ENCODE measurements at regions not wholly inside any gene's neighbourhood (a gene's known extent, or its start where the extent isn't known, plus 50 kb on each side); places are given as distances from the start of the nearest gene placed in this dataset.

DNA sequence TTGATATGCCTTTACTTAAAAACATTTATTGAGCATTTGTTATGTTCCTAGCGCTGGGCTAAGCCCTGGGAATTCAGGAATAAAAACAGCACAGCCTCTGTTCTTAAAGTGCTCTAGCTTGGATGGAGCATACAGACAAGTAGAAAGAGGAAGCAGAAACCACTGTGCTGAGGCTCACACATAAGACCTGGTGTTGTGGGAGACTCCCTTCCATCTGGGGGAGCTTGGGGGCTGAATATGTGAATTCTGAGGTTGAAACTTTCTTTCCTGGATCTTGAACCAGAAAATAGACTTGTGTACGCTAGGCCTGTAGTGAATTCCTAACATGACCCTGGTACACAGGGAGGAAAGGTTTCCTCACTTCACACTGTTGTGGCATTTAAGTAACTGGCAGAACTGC lies 209.9 kb downstream of the ZNF326 start:
- H2BK15ac ChIP-seq (ENCODE audit: low read length): no peak overlapping the region
- no peak overlapping the region for H3K18ac ChIP-seq (ENCODE audit: low read length)
- no peak overlapping the region for H3K4me2 ChIP-seq (ENCODE audit: insufficient read depth, low read length, poor library complexity, severe bottlenecking)
- H2AK5ac ChIP-seq (ENCODE audit: low read depth, low read length): no peak overlapping the region
- DNase-seq (ENCODE audit: low spot score): no peak
- H4K8ac ChIP-seq (ENCODE audit: low read depth, low read length): no peak overlapping the region
- no peak overlapping the region for H3K23ac ChIP-seq (ENCODE audit: low read depth, low read length, poor library complexity)
- WGBS, 2 donors (ENCODE audit: extremely low coverage in 2 of 2, insufficient read length in 2 of 2, insufficient replicate concordance in 1 of 2): no CpG with 5 or more reads among the region's 2 CpGs
- H2BK12ac ChIP-seq (ENCODE audit: low read length): no peak overlapping the region
- H3K4me3 ChIP-seq (ENCODE audit: low read length in 2 of 2): no peak overlapping the region
- H2AFZ ChIP-seq (ENCODE audit: low read length): no peak overlapping the region
- no peak overlapping the region for H3K27ac ChIP-seq (replicated peaks; ENCODE audit: low read length)
- no peak overlapping the region for H2BK5ac ChIP-seq (ENCODE audit: low read length)
- no peak overlapping the region for H3K4ac ChIP-seq (ENCODE audit: low read length)
- H3K27me3 ChIP-seq (ENCODE audit: control insufficient read depth in 3 of 3, insufficient read depth in 3 of 3, low read depth in 1 of 3, low read length in 3 of 3): no peaks in the 10 kb centered on the region
- no peak overlapping the region for H3K14ac ChIP-seq (ENCODE audit: low read length)
- no peaks in the 10 kb centered on the region for H3K36me3 ChIP-seq (replicated peaks in 1 of 2; ENCODE audit: control insufficient read depth in 2 of 2, insufficient read depth in 2 of 2, low read length in 2 of 2)
- H3K4me1 ChIP-seq (ENCODE audit: control insufficient read depth in 2 of 2, insufficient read depth in 1 of 2, low read depth in 1 of 2, low read length in 2 of 2): peaks cover 0 to 12% of the 10 kb centered on the region in 2 donors
- no peaks in the 10 kb centered on the region for H3K79me1 ChIP-seq (ENCODE audit: low read depth, low read length)
- H4K91ac ChIP-seq (ENCODE audit: low read depth, low read length, poor library complexity): no peak overlapping the region
- H2BK120ac ChIP-seq (ENCODE audit: low read depth, low read length): no peak overlapping the region
- H3K9me3 ChIP-seq (replicated peaks in 1 of 2; ENCODE audit: control insufficient read depth in 2 of 2, insufficient read depth in 1 of 2, low read depth in 1 of 2, low read length in 2 of 2): no peaks in the 10 kb centered on the region
- no peak overlapping the region for H3K9ac ChIP-seq (ENCODE audit: low read depth, low read length, poor library complexity)

DNA sequence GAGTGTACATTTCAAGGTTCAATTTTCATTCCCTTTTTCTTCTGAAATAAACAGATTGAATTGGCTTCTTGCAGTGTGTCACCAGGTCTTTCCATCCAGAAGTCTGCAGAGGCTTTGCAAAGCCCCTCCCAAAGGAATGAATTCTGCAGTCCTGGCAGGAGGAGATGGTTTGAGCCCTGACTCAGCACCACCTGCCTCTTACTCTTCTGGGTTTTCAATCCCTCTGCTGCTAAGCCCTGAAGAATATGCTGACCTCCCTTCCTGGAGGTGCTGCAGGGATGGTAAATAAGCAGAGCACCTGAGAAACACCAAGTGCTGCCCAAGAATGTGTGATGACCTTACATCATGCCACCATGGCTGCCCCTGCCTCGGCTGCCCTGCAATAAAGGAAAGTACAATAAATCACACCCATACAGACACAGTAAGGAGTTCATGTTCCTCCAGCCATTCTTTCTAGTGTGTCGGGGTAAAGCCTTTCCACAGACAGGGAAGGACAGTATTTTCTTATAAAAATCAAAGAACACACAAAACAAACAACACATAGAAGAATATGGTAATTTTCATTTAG lies 209.2 kb downstream of the ZNF326 start:
- Histone ChIP-seq H3K27ac (replicated peaks; ENCODE audit: low read length) (no peak overlapping the region), H2BK120ac (ENCODE audit: low read depth, low read length) (no peak overlapping the region), H4K8ac (ENCODE audit: low read depth, low read length) (no peak overlapping the region), H2AFZ (ENCODE audit: low read length) (no peak overlapping the region), H3K14ac (ENCODE audit: low read length) (no peak overlapping the region), H2BK15ac (ENCODE audit: low read length) (no peak overlapping the region), H4K91ac (ENCODE audit: low read depth, low read length, poor library complexity) (no peak overlapping the region), H3K18ac (ENCODE audit: low read length) (no peak overlapping the region), H3K4me2 (ENCODE audit: insufficient read depth, low read length, poor library complexity, severe bottlenecking) (no peak overlapping the region), H3K23ac (ENCODE audit: low read depth, low read length, poor library complexity) (no peak overlapping the region), H3K4me3 (ENCODE audit: low read length in 2 of 2) (no peak overlapping the region), H3K27me3 (ENCODE audit: control insufficient read depth in 3 of 3, insufficient read depth in 3 of 3, low read depth in 1 of 3, low read length in 3 of 3) (no peaks in the 10 kb centered on the region), H3K36me3 (replicated peaks in 1 of 2; ENCODE audit: control insufficient read depth in 2 of 2, insufficient read depth in 2 of 2, low read length in 2 of 2) (no peaks in the 10 kb centered on the region), H2AK5ac (ENCODE audit: low read depth, low read length) (no peak overlapping the region), H2BK12ac (ENCODE audit: low read length) (no peak overlapping the region), H3K4me1 (ENCODE audit: control insufficient read depth in 2 of 2, insufficient read depth in 1 of 2, low read depth in 1 of 2, low read length in 2 of 2) (peaks cover 0 to 15% of the 10 kb centered on the region in 2 donors), H3K4ac (ENCODE audit: low read length) (no peak overlapping the region), H2BK5ac (ENCODE audit: low read length) (no peak overlapping the region), H3K79me1 (ENCODE audit: low read depth, low read length) (no peaks in the 10 kb centered on the region), H3K9me3 (replicated peaks in 1 of 2; ENCODE audit: control insufficient read depth in 2 of 2, insufficient read depth in 1 of 2, low read depth in 1 of 2, low read length in 2 of 2) (no peaks in the 10 kb centered on the region), H3K9ac (ENCODE audit: low read depth, low read length, poor library complexity) (no peak overlapping the region)
- WGBS, 2 donors (ENCODE audit: extremely low coverage in 2 of 2, insufficient read length in 2 of 2, insufficient replicate concordance in 1 of 2): no CpG with 5 or more reads among the region's 2 CpGs
- DNase-seq (ENCODE audit: low spot score): no peak

DNA sequence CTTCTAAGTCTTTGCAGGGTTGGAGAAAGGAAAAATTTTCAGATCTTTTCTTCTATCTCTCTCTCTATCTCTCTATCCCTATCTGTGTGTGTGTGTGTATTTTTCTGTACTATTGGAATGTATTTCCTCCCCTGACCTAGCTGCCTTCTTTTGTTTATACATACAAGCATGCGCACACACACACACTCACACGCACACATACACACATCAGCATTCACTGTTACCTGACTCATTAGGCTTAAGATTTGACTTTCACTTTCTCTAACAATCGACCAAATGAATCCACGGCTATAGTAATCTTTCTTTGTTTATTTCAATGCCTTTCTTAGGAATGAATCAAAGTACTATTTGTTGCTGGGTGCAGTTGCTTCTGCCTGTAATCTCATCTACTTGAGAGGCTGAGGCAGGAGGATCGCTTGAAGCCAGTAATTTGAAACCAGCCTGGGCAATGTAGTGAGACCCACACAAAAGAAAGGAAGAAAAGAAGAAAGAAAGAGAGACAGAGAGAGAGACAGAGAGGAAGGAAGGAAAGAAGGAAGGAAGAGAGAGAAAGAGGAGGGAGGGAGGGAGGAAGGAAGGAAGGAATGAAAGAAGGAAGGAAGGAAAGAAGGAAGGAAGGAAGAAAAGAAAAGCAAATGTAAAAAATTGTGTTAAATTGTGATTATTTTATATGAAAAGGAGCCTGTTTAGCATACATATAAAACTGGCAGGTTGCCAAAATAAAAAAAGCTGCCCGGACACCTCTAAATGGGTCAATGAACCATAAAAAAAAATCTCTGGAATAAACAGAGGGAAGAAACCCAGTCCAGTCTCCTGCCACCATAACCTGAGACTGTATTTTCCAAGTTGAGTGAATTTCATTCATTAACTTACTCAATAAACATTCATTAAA lies 206.8 kb downstream of the ZNF326 start:
- Histone ChIP-seq H2AFZ (ENCODE audit: low read length) (no peak overlapping the region), H2AK5ac (ENCODE audit: low read depth, low read length) (no peak overlapping the region), H3K18ac (ENCODE audit: low read length) (no peak overlapping the region), H2BK120ac (ENCODE audit: low read depth, low read length) (no peak overlapping the region), H3K27me3 (ENCODE audit: control insufficient read depth in 3 of 3, insufficient read depth in 3 of 3, low read depth in 1 of 3, low read length in 3 of 3) (no peaks in the 10 kb centered on the region), H3K4me3 (ENCODE audit: low read length in 2 of 2) (no peak overlapping the region), H4K91ac (ENCODE audit: low read depth, low read length, poor library complexity) (no peak overlapping the region), H3K23ac (ENCODE audit: low read depth, low read length, poor library complexity) (no peak overlapping the region), H3K4me2 (ENCODE audit: insufficient read depth, low read length, poor library complexity, severe bottlenecking) (no peak overlapping the region), H3K4me1 (ENCODE audit: control insufficient read depth in 2 of 2, insufficient read depth in 1 of 2, low read depth in 1 of 2, low read length in 2 of 2) (peaks cover 0 to 20% of the 10 kb centered on the region in 2 donors), H3K36me3 (replicated peaks in 1 of 2; ENCODE audit: control insufficient read depth in 2 of 2, insufficient read depth in 2 of 2, low read length in 2 of 2) (no peaks in the 10 kb centered on the region), H3K9ac (ENCODE audit: low read depth, low read length, poor library complexity) (no peak overlapping the region), H4K8ac (ENCODE audit: low read depth, low read length) (no peak overlapping the region), H2BK5ac (ENCODE audit: low read length) (no peak overlapping the region), H3K4ac (ENCODE audit: low read length) (no peak overlapping the region), H3K79me1 (ENCODE audit: low read depth, low read length) (no peaks in the 10 kb centered on the region), H2BK15ac (ENCODE audit: low read length) (no peak overlapping the region), H3K14ac (ENCODE audit: low read length) (no peak overlapping the region), H3K27ac (replicated peaks; ENCODE audit: low read length) (no peak overlapping the region), H2BK12ac (ENCODE audit: low read length) (no peak overlapping the region), H3K9me3 (replicated peaks in 1 of 2; ENCODE audit: control insufficient read depth in 2 of 2, insufficient read depth in 1 of 2, low read depth in 1 of 2, low read length in 2 of 2) (no peaks in the 10 kb centered on the region)
- no peak for DNase-seq (ENCODE audit: low spot score)
- WGBS, 2 donors (ENCODE audit: extremely low coverage in 2 of 2, insufficient read length in 2 of 2, insufficient replicate concordance in 1 of 2): no CpG with 5 or more reads among the region's 6 CpGs

DNA sequence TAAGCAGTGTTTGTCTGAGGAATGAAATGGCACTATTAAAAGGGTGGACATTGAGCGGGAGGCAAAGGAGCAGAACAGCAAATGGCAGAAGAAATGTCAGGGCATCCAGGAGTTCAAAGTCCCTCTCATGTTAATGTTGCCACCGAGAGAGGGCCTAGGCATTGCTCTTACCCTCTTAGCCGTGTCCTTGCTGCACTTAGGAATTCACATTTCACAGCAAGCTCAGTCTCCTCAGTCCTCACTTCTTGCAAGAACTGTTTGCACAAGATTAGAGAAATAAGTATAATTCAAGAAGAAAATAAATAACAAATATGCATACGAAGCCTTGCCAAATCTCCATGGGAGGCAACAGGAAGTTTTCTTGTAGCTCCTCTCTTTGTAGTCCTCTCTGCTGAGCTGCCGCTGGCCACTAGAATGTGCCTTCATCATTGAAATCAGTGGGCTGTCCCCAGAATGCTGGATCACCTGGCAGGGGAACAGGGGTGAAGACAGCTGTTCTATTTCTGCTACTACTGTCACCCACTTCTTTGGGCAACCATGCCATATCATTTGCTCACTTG lies 205.8 kb downstream of the ZNF326 start:
- no peak overlapping the region for H2BK15ac ChIP-seq (ENCODE audit: low read length)
- H3K27ac ChIP-seq (replicated peaks; ENCODE audit: low read length): no peak overlapping the region
- H2AK5ac ChIP-seq (ENCODE audit: low read depth, low read length): no peak overlapping the region
- no peak overlapping the region for H2AFZ ChIP-seq (ENCODE audit: low read length)
- H3K79me1 ChIP-seq (ENCODE audit: low read depth, low read length): no peaks in the 10 kb centered on the region
- no peak overlapping the region for H2BK5ac ChIP-seq (ENCODE audit: low read length)
- no peak overlapping the region for H3K4me2 ChIP-seq (ENCODE audit: insufficient read depth, low read length, poor library complexity, severe bottlenecking)
- no peaks in the 10 kb centered on the region for H3K9me3 ChIP-seq (replicated peaks in 1 of 2; ENCODE audit: control insufficient read depth in 2 of 2, insufficient read depth in 1 of 2, low read depth in 1 of 2, low read length in 2 of 2)
- H4K91ac ChIP-seq (ENCODE audit: low read depth, low read length, poor library complexity): no peak overlapping the region
- H3K23ac ChIP-seq (ENCODE audit: low read depth, low read length, poor library complexity): no peak overlapping the region
- no peak overlapping the region for H2BK12ac ChIP-seq (ENCODE audit: low read length)
- H3K27me3 ChIP-seq (ENCODE audit: control insufficient read depth in 3 of 3, insufficient read depth in 3 of 3, low read depth in 1 of 3, low read length in 3 of 3): no peaks in the 10 kb centered on the region
- H3K9ac ChIP-seq (ENCODE audit: low read depth, low read length, poor library complexity): no peak overlapping the region
- no peak overlapping the region for H3K4ac ChIP-seq (ENCODE audit: low read length)
- DNase-seq (ENCODE audit: low spot score): no peak
- WGBS, 2 donors (ENCODE audit: extremely low coverage in 2 of 2, insufficient read length in 2 of 2, insufficient replicate concordance in 1 of 2): no CpG with 5 or more reads among the region's 5 CpGs
- no peak overlapping the region for H3K18ac ChIP-seq (ENCODE audit: low read length)
- no peak overlapping the region for H3K14ac ChIP-seq (ENCODE audit: low read length)
- no peak overlapping the region for H3K4me3 ChIP-seq (ENCODE audit: low read length in 2 of 2)
- H3K36me3 ChIP-seq (replicated peaks in 1 of 2; ENCODE audit: control insufficient read depth in 2 of 2, insufficient read depth in 2 of 2, low read length in 2 of 2): no peaks in the 10 kb centered on the region
- no peak overlapping the region for H4K8ac ChIP-seq (ENCODE audit: low read depth, low read length)
- peaks cover 0 to 20% of the 10 kb centered on the region in 2 donors for H3K4me1 ChIP-seq (ENCODE audit: control insufficient read depth in 2 of 2, insufficient read depth in 1 of 2, low read depth in 1 of 2, low read length in 2 of 2)
- no peak overlapping the region for H2BK120ac ChIP-seq (ENCODE audit: low read depth, low read length)
